Retina (tissue), 1 donor: ENCODE measurements at regions not wholly inside any gene's neighbourhood (a gene's known extent, or its start where the extent isn't known, plus 50 kb on each side); places are given as distances from the start of the nearest gene placed in this dataset.
"Not testable (repeated sequence)": the region's sequence is repeated elsewhere in the genome, so short reads cannot be mapped to it uniquely, and the experiment has no call there.

Experiments used
- DNase-seq: peaks from one replicate; pipeline ENCODE4 v3.0.0-alpha.2; 2016

GRCh38 chr1:10942542-10942912, 69.9 kb upstream of the TARDBP start:
- DNase-seq = no peak

- DNase-seq = no peak
Observed at GRCh38 chr1:10943041-10943440, 69.4 kb upstream of the TARDBP start.

GRCh38 chr1:10943991-10944730, 68.3 kb upstream of the TARDBP start:
- peak; percentile 73 for DNase-seq

- DNase-seq = no peak
Observed at GRCh38 chr1:10945991-10946509, 66.4 kb upstream of the TARDBP start.

- no peak for DNase-seq
Observed at GRCh38 chr1:10947181-10947580, 65.3 kb upstream of the TARDBP start.

GRCh38 chr1:10947691-10948462, 64.6 kb upstream of the TARDBP start:
- DNase-seq = no peak

GRCh38 chr1:10948463-10948775, 64.0 kb upstream of the TARDBP start:
- DNase-seq = peak; percentile 57

GRCh38 chr1:10950316-10951172, 61.9 kb upstream of the TARDBP start:
- DNase-seq = no peak

- DNase-seq = not testable (repeated sequence)
Observed at GRCh38 chr1:10951298-10951697, 61.2 kb upstream of the TARDBP start.

- no peak for DNase-seq
Observed at GRCh38 chr1:10951961-10952360, 60.5 kb upstream of the TARDBP start.

GRCh38 chr1:10953505-10954193, 58.8 kb upstream of the TARDBP start:
- DNase-seq = no peak

GRCh38 chr1:10957133-10957532, 55.3 kb upstream of the TARDBP start:
- no peak for DNase-seq

- DNase-seq = peak; percentile 37
Observed at GRCh38 chr1:10958614-10959013, 53.8 kb upstream of the TARDBP start.

GRCh38 chr1:10960411-10961299, 51.8 kb upstream of the TARDBP start:
- peak; percentile 89 for DNase-seq

- no peak for DNase-seq
Observed at GRCh38 chr1:10961300-10961833, 51.1 kb upstream of the TARDBP start.

- DNase-seq = no peak
Observed at GRCh38 chr1:10962483-10962882, 50.0 kb upstream of the TARDBP start.
